Neuronal stem cell (in vitro differentiated cells): ENCODE measurements at regions not wholly inside any gene's neighbourhood (a gene's known extent, or its start where the extent isn't known, plus 50 kb on each side); places are given as distances from the start of the nearest gene placed in this dataset.

Experiments used
- DNase-seq: peaks from one replicate; pipeline ENCODE4 v3.0.0-alpha.2; 2013; ENCODE audit warnings: low spot score
- H2AFZ ChIP-seq: one replicate; pipeline ENCODE4 v1.6.1; 2013; ENCODE audit warnings: mild to moderate bottlenecking, low read length, inconsistent platforms
- H2AK5ac ChIP-seq: 2 replicates; pipeline ENCODE4 v1.6.1; 2013; ENCODE audit warnings: low read depth, mild to moderate bottlenecking, inconsistent platforms, low read length, moderate library complexity, mixed read lengths
- H2BK120ac ChIP-seq: 2 replicates; pipeline ENCODE4 v1.6.1; 2013; ENCODE audit warnings: low read depth, mild to moderate bottlenecking, inconsistent platforms, low read length, moderate library complexity, mixed read lengths
- H2BK12ac ChIP-seq: one replicate; pipeline ENCODE4 v1.6.1; 2013; ENCODE audit warnings: low read length, inconsistent platforms
- H2BK15ac ChIP-seq: 2 replicates; pipeline ENCODE4 v1.6.1; 2013; ENCODE audit warnings: mild to moderate bottlenecking, low read length, inconsistent platforms, mixed read lengths
- H2BK5ac ChIP-seq: one replicate; pipeline ENCODE4 v1.6.1; 2013; ENCODE audit warnings: inconsistent platforms, mild to moderate bottlenecking, low read length, moderate library complexity
- H3K14ac ChIP-seq: one replicate; pipeline ENCODE4 v1.6.1; 2013; ENCODE audit warnings: low read length, inconsistent platforms
- H3K18ac ChIP-seq: 2 replicates; pipeline ENCODE4 v1.6.1; 2013; ENCODE audit warnings: low read length, inconsistent platforms
- H3K23ac ChIP-seq: 2 replicates; pipeline ENCODE4 v1.6.1; 2013; ENCODE audit warnings: low read depth, mild to moderate bottlenecking, mixed read lengths, low read length, inconsistent platforms; ENCODE audit not compliant: poor library complexity
- H3K27ac ChIP-seq: replicated peaks from 3 replicates; pipeline ENCODE4 v1.5.1; 2013; ENCODE audit warnings: low read length, inconsistent platforms
- H3K27me3 ChIP-seq, 3 experiments: 2 replicates each; pipeline ENCODE4 v1.6.1; 2013; ENCODE audit warnings: low read length in 3 of 3, mild to moderate bottlenecking in 2 of 3, inconsistent platforms in 1 of 3, low read depth in 1 of 3, mixed read lengths in 1 of 3, moderate library complexity in 1 of 3; ENCODE audit not compliant: control insufficient read depth in 3 of 3, insufficient read depth in 3 of 3
- H3K36me3 ChIP-seq, 2 donors: replicated peaks in 1 of 2; 2 replicates each; pipeline ENCODE4 v1.6.1; 2013; ENCODE audit warnings: low read length in 2 of 2; ENCODE audit not compliant: control insufficient read depth in 2 of 2, insufficient read depth in 2 of 2
- H3K4ac ChIP-seq: 2 replicates; pipeline ENCODE4 v1.6.1; 2013; ENCODE audit warnings: inconsistent platforms, mild to moderate bottlenecking, low read length, moderate library complexity
- H3K4me1 ChIP-seq, 2 donors: 1 replicate in 1 of 2; 2 replicates in 1 of 2; pipeline ENCODE4 v1.6.1; 2013; ENCODE audit warnings: low read length in 2 of 2, low read depth in 1 of 2; ENCODE audit not compliant: control insufficient read depth in 2 of 2, insufficient read depth in 1 of 2
- H3K4me2 ChIP-seq: one replicate; pipeline ENCODE4 v1.6.1; 2013; ENCODE audit warnings: mild to moderate bottlenecking, low read length, inconsistent platforms; ENCODE audit not compliant: insufficient read depth, poor library complexity, severe bottlenecking
- H3K4me3 ChIP-seq, 2 donors: 2 replicates each; pipeline ENCODE4 v1.5.1; 2013; ENCODE audit warnings: low read length in 2 of 2, mild to moderate bottlenecking in 2 of 2, inconsistent platforms in 1 of 2, moderate library complexity in 1 of 2
- H3K79me1 ChIP-seq: one replicate; pipeline ENCODE4 v1.6.1; 2013; ENCODE audit warnings: low read depth, mild to moderate bottlenecking, inconsistent platforms, low read length, moderate library complexity
- H3K9ac ChIP-seq: one replicate; pipeline ENCODE4 v1.6.1; 2013; ENCODE audit warnings: mild to moderate bottlenecking, low read depth, low read length, inconsistent platforms; ENCODE audit not compliant: poor library complexity
- H3K9me3 ChIP-seq, 2 donors: replicated peaks in 1 of 2; 2 replicates each; pipeline versions ENCODE3 to v1.6.1; 2013; ENCODE audit warnings: low read length in 2 of 2, mild to moderate bottlenecking in 2 of 2, inconsistent platforms in 1 of 2, low read depth in 1 of 2, mixed read lengths in 1 of 2, moderate library complexity in 1 of 2; ENCODE audit not compliant: control insufficient read depth in 2 of 2, insufficient read depth in 1 of 2
- H4K8ac ChIP-seq: one replicate; pipeline ENCODE4 v1.6.1; 2013; ENCODE audit warnings: low read depth, mild to moderate bottlenecking, inconsistent platforms, low read length, moderate library complexity
- H4K91ac ChIP-seq: one replicate; pipeline ENCODE4 v1.6.1; 2013; ENCODE audit warnings: low read length, low read depth, mild to moderate bottlenecking, inconsistent platforms; ENCODE audit not compliant: poor library complexity
- WGBS, 2 donors: extraction: QIAGEN DNeasy Blood & Tissue Kit; methylation state at CpG; one replicate each; pipeline ENCODE4 v1.1.7; 2013; ENCODE audit warnings: missing lambda C conversion rate in 2 of 2, mixed read lengths in 1 of 2; ENCODE audit not compliant: insufficient read length in 2 of 2, insufficient replicate concordance in 1 of 2; ENCODE audit errors: extremely low coverage in 2 of 2; 5-methylcytosine and 5-hydroxymethylcytosine counted together

GRCh38 chr13:108496362-108497210, 132.8 kb upstream of the MYO16 start:
- no peak overlapping the region for H4K91ac ChIP-seq
- peak overlapping the region; percentile 97 for H2AFZ ChIP-seq
- H3K9ac ChIP-seq, result peak overlapping the region; percentile 2
- no peak overlapping the region for H2BK12ac ChIP-seq
- no peak overlapping the region for H3K27ac ChIP-seq
- H2BK5ac ChIP-seq, result peak overlapping the region; percentile 78
- no peak overlapping the region for H3K23ac ChIP-seq
- H2BK120ac ChIP-seq, result peak overlapping the region; percentile 9
- peaks cover 3 to 5% of the 10 kb centered on the region in 2 donors for H3K4me1 ChIP-seq
- WGBS, 2 donors, result no CpG with 5 or more reads among the region's 30 CpGs
- no peak overlapping the region for H3K14ac ChIP-seq
- peak overlapping the region; percentile 52 to 87 for H3K4me3 ChIP-seq
- no peaks in the 10 kb centered on the region for H3K36me3 ChIP-seq
- H4K8ac ChIP-seq, result no peak overlapping the region
- H2AK5ac ChIP-seq, result no peak overlapping the region
- peak; percentile 26 for DNase-seq
- H3K9me3 ChIP-seq, result no peaks in the 10 kb centered on the region
- no peak overlapping the region for H2BK15ac ChIP-seq
- no peaks in the 10 kb centered on the region for H3K79me1 ChIP-seq
- peak overlapping the region; percentile 93 for H3K4me2 ChIP-seq
- peaks cover 0 to 6% (median 6%) of the 10 kb centered on the region in 3 experiments for H3K27me3 ChIP-seq
- H3K4ac ChIP-seq, result no peak overlapping the region
- peak overlapping the region; percentile 49 for H3K18ac ChIP-seq

GRCh38 chr13:108500711-108501110, 128.7 kb upstream of the MYO16 start:
- no peak overlapping the region for H2BK5ac ChIP-seq
- H3K4ac ChIP-seq, result no peak overlapping the region
- H3K27me3 ChIP-seq, result peaks cover 0 to 4% (median 0%) of the 10 kb centered on the region in 3 experiments
- no peak overlapping the region for H3K4me2 ChIP-seq
- no peak overlapping the region for H3K23ac ChIP-seq
- peaks cover 3% of the 10 kb centered on the region in 2 donors for H3K4me1 ChIP-seq
- no peak overlapping the region for H3K14ac ChIP-seq
- H3K27ac ChIP-seq, result no peak overlapping the region
- no peak overlapping the region for H2BK12ac ChIP-seq
- H4K8ac ChIP-seq, result no peak overlapping the region
- no peak overlapping the region for H3K9ac ChIP-seq
- no peak for DNase-seq
- H2AFZ ChIP-seq, result no peak overlapping the region
- no peaks in the 10 kb centered on the region for H3K36me3 ChIP-seq
- WGBS, 2 donors, result no CpG with 5 or more reads among the region's 6 CpGs
- no peak overlapping the region for H2AK5ac ChIP-seq
- no peak overlapping the region for H2BK15ac ChIP-seq
- H3K9me3 ChIP-seq, result no peaks in the 10 kb centered on the region
- H4K91ac ChIP-seq, result no peak overlapping the region
- H3K18ac ChIP-seq, result no peak overlapping the region
- H2BK120ac ChIP-seq, result no peak overlapping the region
- no peaks in the 10 kb centered on the region for H3K79me1 ChIP-seq
- H3K4me3 ChIP-seq, result no peak overlapping the region

- Histone ChIP-seq H3K9ac (no peak overlapping the region), H2BK12ac (no peak overlapping the region), H4K8ac (no peak overlapping the region), H3K27me3 (no peaks in the 10 kb centered on the region), H2BK5ac (no peak overlapping the region), H2BK15ac (no peak overlapping the region), H3K4ac (no peak overlapping the region), H2AK5ac (no peak overlapping the region), H2BK120ac (no peak overlapping the region), H2AFZ (peak overlapping the region; percentile 58), H3K4me3 (no peak overlapping the region), H4K91ac (no peak overlapping the region), H3K4me1 (no peaks in the 10 kb centered on the region), H3K9me3 (peaks cover 0 to 3% of the 10 kb centered on the region in 2 donors), H3K36me3 (no peaks in the 10 kb centered on the region), H3K27ac (no peak overlapping the region), H3K14ac (no peak overlapping the region), H3K79me1 (no peaks in the 10 kb centered on the region), H3K18ac (no peak overlapping the region), H3K23ac (no peak overlapping the region), H3K4me2 (no peak overlapping the region)
- no CpG with 5 or more reads among the region's 1 CpG for WGBS, 2 donors
- peak; percentile 36 for DNase-seq
These were observed 121.1 kb upstream of the MYO16 start for GRCh38 chr13:108508263-108508662.

- Histone ChIP-seq H3K18ac (no peak overlapping the region), H3K9ac (no peak overlapping the region), H3K4me2 (no peak overlapping the region), H3K27me3 (no peaks in the 10 kb centered on the region), H2BK12ac (no peak overlapping the region), H2BK5ac (no peak overlapping the region), H2AFZ (no peak overlapping the region), H2AK5ac (no peak overlapping the region), H3K23ac (no peak overlapping the region), H2BK15ac (no peak overlapping the region), H4K91ac (no peak overlapping the region), H3K9me3 (no peaks in the 10 kb centered on the region), H2BK120ac (no peak overlapping the region), H3K36me3 (no peaks in the 10 kb centered on the region), H3K4me3 (no peak overlapping the region), H4K8ac (no peak overlapping the region), H3K14ac (no peak overlapping the region), H3K27ac (no peak overlapping the region), H3K79me1 (no peaks in the 10 kb centered on the region), H3K4me1 (no peaks in the 10 kb centered on the region), H3K4ac (no peak overlapping the region)
- no peak for DNase-seq
- WGBS, 2 donors, result no CpG with 5 or more reads among the region's 1 CpG
These were observed 103.6 kb upstream of the MYO16 start for GRCh38 chr13:108525827-108526226.
